Calu3 (cell line): ENCODE measurements at regions not wholly inside any gene's neighbourhood (a gene's known extent, or its start where the extent isn't known, plus 50 kb on each side); places are given as distances from the start of the nearest gene placed in this dataset.

ENCODE experiments used
- BruUV-seq: library from RNA; stranded (reverse); fragments of 400-500 nt; replicated peaks from 2 replicates; lab custom pipeline; 2021; lab: Mats Ljungman, UMichigan
- CTCF ChIA-PET: fragments of 300-600 bp; sonication (Branson Sonifier 250); formaldehyde crosslinking; loops from one replicate; lab custom pipeline; 2022; ENCODE audit warnings: antibody characterized with exemption; lab: Charles Lee
- DNase-seq: peaks from one replicate; pipeline ENCODE4 v3.0.0; 2022
- H3K27ac Mint-ChIP-seq: one replicate; pipeline ENCODE4 v1.8.0; 2022; ENCODE audit warnings: mixed read lengths; ENCODE audit not compliant: unreplicated experiment
- H3K27me3 Mint-ChIP-seq: one replicate; pipeline ENCODE4 v1.8.0; 2022; ENCODE audit warnings: mixed read lengths; ENCODE audit not compliant: unreplicated experiment
- H3K36me3 Mint-ChIP-seq: one replicate; pipeline ENCODE4 v1.8.0; 2022; ENCODE audit warnings: mild to moderate bottlenecking, moderate library complexity, mixed read lengths; ENCODE audit not compliant: insufficient read depth, unreplicated experiment
- H3K4me1 Mint-ChIP-seq: one replicate; pipeline ENCODE4 v1.8.0; 2022; ENCODE audit warnings: mild to moderate bottlenecking, low read depth, mixed read lengths; ENCODE audit not compliant: unreplicated experiment
- H3K4me3 Mint-ChIP-seq: one replicate; pipeline ENCODE4 v1.8.0; 2022; ENCODE audit warnings: mild to moderate bottlenecking, low read depth, moderate library complexity, mixed read lengths; ENCODE audit not compliant: unreplicated experiment
- H3K9me3 Mint-ChIP-seq: one replicate; pipeline ENCODE4 v1.8.0; 2022; ENCODE audit warnings: low read depth, mixed read lengths; ENCODE audit not compliant: unreplicated experiment
- CTCF ChIP-seq: fragments of 200-600 bp; IDR thresholded peaks from one replicate; pipeline ENCODE4 v1.8.0; 2022; ENCODE audit warnings: antibody characterized with exemption; ENCODE audit not compliant: unreplicated experiment
- intact Hi-C: fragments of 100-400 bp; cut with micrococcal nuclease; formaldehyde crosslinking; loops from one replicate; pipeline ENCODE4 v1.10.0; 2022; ENCODE audit not compliant: unreplicated experiment

GRCh38 chr2:228628682-228629081 lies 447.2 kb upstream of the SPHKAP start:
- H3K36me3 Mint-ChIP-seq, result no peaks in the 10 kb centered on the region
- intact Hi-C loops, result no loop called here
- DNase-seq, result no peak
- CTCF ChIA-PET, result no interaction called here
- BruUV-seq, result no TSS peak
- TF ChIP-seq CTCF, result no peak
- H3K27me3 Mint-ChIP-seq, result no peaks in the 10 kb centered on the region
- H3K9me3 Mint-ChIP-seq, result no peaks in the 10 kb centered on the region
- H3K27ac Mint-ChIP-seq, result no peak overlapping the region
- no peaks in the 10 kb centered on the region for H3K4me1 Mint-ChIP-seq
- H3K4me3 Mint-ChIP-seq, result no peak overlapping the region

DNA sequence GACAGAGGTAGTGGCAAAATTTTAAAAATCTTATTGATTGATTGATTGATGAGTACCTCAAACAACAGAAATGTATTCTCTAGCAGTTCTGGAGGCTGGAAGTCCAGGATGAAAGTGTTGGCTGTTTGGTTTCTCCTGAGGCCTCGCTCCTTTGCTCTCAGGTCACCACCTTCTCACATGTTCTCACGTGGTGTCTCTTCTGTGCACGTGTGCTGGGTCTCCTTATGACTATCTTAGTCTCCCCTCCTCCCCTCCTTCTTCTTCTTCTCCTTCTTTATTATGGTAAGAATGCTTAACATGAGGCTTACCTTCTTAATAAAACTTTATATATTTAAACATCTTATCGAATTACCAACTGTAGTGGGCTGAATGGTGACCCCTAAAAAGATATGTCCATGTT lies 446.0 kb upstream of the SPHKAP start:
- H3K27me3 Mint-ChIP-seq, result no peaks in the 10 kb centered on the region
- H3K4me1 Mint-ChIP-seq, result no peaks in the 10 kb centered on the region
- no TSS peak for BruUV-seq
- H3K4me3 Mint-ChIP-seq, result no peak overlapping the region
- H3K27ac Mint-ChIP-seq, result no peak overlapping the region
- no peak for TF ChIP-seq CTCF
- CTCF ChIA-PET, result no interaction called here
- DNase-seq, result no peak
- no peaks in the 10 kb centered on the region for H3K36me3 Mint-ChIP-seq
- H3K9me3 Mint-ChIP-seq, result no peaks in the 10 kb centered on the region
- intact Hi-C loops, result no loop called here

DNA sequence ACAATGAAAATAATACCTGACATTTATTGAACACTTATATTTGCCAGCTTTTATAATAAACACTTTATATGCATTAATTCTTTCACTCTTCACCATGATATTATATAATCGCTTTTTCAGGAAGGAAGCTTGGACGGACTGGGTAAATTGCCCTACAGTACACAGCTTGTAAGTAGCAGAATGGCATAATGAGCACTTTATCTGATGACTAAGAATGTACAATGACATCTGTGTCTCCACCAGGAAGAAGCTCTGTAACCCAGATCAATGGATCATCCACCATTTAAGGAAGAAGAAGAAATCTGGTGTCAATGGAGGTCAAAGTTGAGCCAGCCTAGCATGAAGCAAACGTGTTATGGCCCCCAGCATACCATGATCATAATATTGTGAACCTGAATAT lies 444.0 kb upstream of the SPHKAP start:
- intact Hi-C loops, result no loop called here
- H3K27ac Mint-ChIP-seq, result no peak overlapping the region
- CTCF ChIA-PET, result interaction anchor here (0.9 kb wide), 1 partner anchor 635 kb away, joined by 3 read pairs; no protein-coding TSS in a partner anchor
- H3K36me3 Mint-ChIP-seq, result no peaks in the 10 kb centered on the region
- BruUV-seq, result no TSS peak
- no peak overlapping the region for H3K4me3 Mint-ChIP-seq
- no peak for TF ChIP-seq CTCF
- H3K4me1 Mint-ChIP-seq, result no peaks in the 10 kb centered on the region
- no peaks in the 10 kb centered on the region for H3K27me3 Mint-ChIP-seq
- DNase-seq, result no peak
- H3K9me3 Mint-ChIP-seq, result peaks cover 1% of the 10 kb centered on the region

GRCh38 chr2:228624733-228625132 lies 443.2 kb upstream of the SPHKAP start:
- no peak overlapping the region for H3K4me3 Mint-ChIP-seq
- CTCF ChIA-PET, result interaction anchor here (0.9 kb wide), 1 partner anchor 634 kb away, joined by 3 read pairs; no protein-coding TSS in a partner anchor
- H3K27me3 Mint-ChIP-seq, result no peaks in the 10 kb centered on the region
- peaks cover 3% of the 10 kb centered on the region for H3K9me3 Mint-ChIP-seq
- no peak for DNase-seq
- H3K4me1 Mint-ChIP-seq, result no peaks in the 10 kb centered on the region
- no peak for TF ChIP-seq CTCF
- no peak overlapping the region for H3K27ac Mint-ChIP-seq
- no peaks in the 10 kb centered on the region for H3K36me3 Mint-ChIP-seq
- intact Hi-C loops, result no loop called here
- BruUV-seq, result no TSS peak
